Caco-2 (cell line): ENCODE measurements at regions not wholly inside any gene's neighbourhood (a gene's known extent, or its start where the extent isn't known, plus 50 kb on each side); places are given as distances from the start of the nearest gene placed in this dataset.
"Not testable (repeated sequence)": the region's sequence is repeated elsewhere in the genome, so short reads cannot be mapped to it uniquely, and the experiment has no call there.

Source experiments
- BruUV-seq: library from RNA; stranded (reverse); fragments of 400-500 nt; replicated peaks from 2 replicates; lab custom pipeline; 2021; lab: Mats Ljungman, UMichigan
- CTCF ChIA-PET: fragments of 300-600 bp; sonication (Branson Sonifier 250); formaldehyde crosslinking; loops from one replicate; lab custom pipeline; 2022; ENCODE audit warnings: antibody characterized with exemption; lab: Charles Lee
- POLR2A ChIA-PET: fragments of 300-600 bp; sonication (Branson Sonifier 250); formaldehyde crosslinking; loops from one replicate; lab custom pipeline; 2022; ENCODE audit warnings: antibody characterized with exemption; lab: Charles Lee
- DNase-seq, 2 experiments: peaks; one replicate each; pipeline versions ENCODE4 v3.0.0 to v3.0.0-alpha.2; 2020 to 2022
- H3K27me3 ChIP-seq: replicated peaks from 2 replicates; pipeline ENCODE4 v1.6.0; 2011; ENCODE audit warnings: low read length; ENCODE audit not compliant: control insufficient read depth, insufficient read depth
- H3K36me3 ChIP-seq: 2 replicates; pipeline ENCODE4 v1.5.1; 2011; ENCODE audit warnings: low read length; ENCODE audit not compliant: control insufficient read depth, insufficient read depth
- H3K4me1 ChIP-seq: fragments of 250-450 bp; sonication (Bioruptor Pico); 2 replicates; pipeline ENCODE4 v1.5.1; 2020; ENCODE audit warnings: mild to moderate bottlenecking
- H3K4me3 ChIP-seq: 2 replicates; pipeline ENCODE4 v1.5.1; 2011; ENCODE audit warnings: low read depth, mild to moderate bottlenecking, control low read depth, low read length
- H3K9me3 ChIP-seq: fragments of 250-450 bp; sonication (Bioruptor Pico); 2 replicates; pipeline ENCODE4 v1.5.1; 2020; ENCODE audit warnings: mild to moderate bottlenecking, moderate library complexity
- H3K27ac Mint-ChIP-seq: one replicate; pipeline ENCODE4 v1.8.0; 2022; ENCODE audit warnings: mixed read lengths; ENCODE audit not compliant: unreplicated experiment
- H3K27me3 Mint-ChIP-seq: one replicate; pipeline ENCODE4 v1.8.0; 2022; ENCODE audit warnings: mixed read lengths; ENCODE audit not compliant: insufficient read depth, unreplicated experiment
- H3K36me3 Mint-ChIP-seq: one replicate; pipeline ENCODE4 v1.8.0; 2022; ENCODE audit warnings: mild to moderate bottlenecking, mixed read lengths; ENCODE audit not compliant: insufficient read depth, unreplicated experiment
- H3K4me1 Mint-ChIP-seq: one replicate; pipeline ENCODE4 v1.8.0; 2022; ENCODE audit warnings: low read depth, mixed read lengths; ENCODE audit not compliant: unreplicated experiment
- H3K4me3 Mint-ChIP-seq: one replicate; pipeline ENCODE4 v1.8.0; 2022; ENCODE audit warnings: mild to moderate bottlenecking, moderate library complexity, mixed read lengths; ENCODE audit not compliant: unreplicated experiment
- H3K9me3 Mint-ChIP-seq: one replicate; pipeline ENCODE4 v1.8.0; 2022; ENCODE audit warnings: mixed read lengths; ENCODE audit not compliant: unreplicated experiment
- intact Hi-C: fragments of 100-400 bp; cut with micrococcal nuclease; formaldehyde crosslinking; loops from one replicate; pipeline ENCODE4 v1.10.0; 2022; ENCODE audit not compliant: unreplicated experiment
- TF ChIP-seq, protein P1 (sequence below), 2 experiments: fragments of 200-600 bp in 1 of 2; IDR thresholded peaks; 1 replicate in 1 of 2; 2 replicates in 1 of 2; pipeline versions ENCODE4 v1.5.1 to v1.8.0; 2011 to 2022; ENCODE audit warnings: antibody characterized with exemption in 1 of 2, control low read depth in 1 of 2, inconsistent platforms in 1 of 2, low read depth in 1 of 2, low read length in 1 of 2, mild to moderate bottlenecking in 1 of 2, moderate library complexity in 1 of 2; ENCODE audit not compliant: insufficient read depth in 1 of 2, severe bottlenecking in 1 of 2, unreplicated experiment in 1 of 2

GRCh38 chr15:24269166-24269571 lies 406.4 kb upstream of the NPAP1 start:
- H3K9me3 ChIP-seq, result no peaks in the 10 kb centered on the region
- H3K36me3 Mint-ChIP-seq, result no peaks in the 10 kb centered on the region
- no TSS peak for BruUV-seq
- no peaks in the 10 kb centered on the region for H3K27me3 Mint-ChIP-seq
- intact Hi-C loops, result no loop called here
- CTCF ChIA-PET, result no interaction called here
- H3K4me1 Mint-ChIP-seq, result no peaks in the 10 kb centered on the region
- H3K27me3 ChIP-seq, result no peaks in the 10 kb centered on the region
- H3K9me3 Mint-ChIP-seq, result no peaks in the 10 kb centered on the region
- no peaks in the 10 kb centered on the region for H3K36me3 ChIP-seq
- POLR2A ChIA-PET, result no interaction called here
- no peak for DNase-seq
- H3K4me1 ChIP-seq, result no peaks in the 10 kb centered on the region
- no peak overlapping the region for H3K4me3 ChIP-seq
- H3K4me3 Mint-ChIP-seq, result no peak overlapping the region
- H3K27ac Mint-ChIP-seq, result no peak overlapping the region
- TF ChIP-seq, protein P1, sequence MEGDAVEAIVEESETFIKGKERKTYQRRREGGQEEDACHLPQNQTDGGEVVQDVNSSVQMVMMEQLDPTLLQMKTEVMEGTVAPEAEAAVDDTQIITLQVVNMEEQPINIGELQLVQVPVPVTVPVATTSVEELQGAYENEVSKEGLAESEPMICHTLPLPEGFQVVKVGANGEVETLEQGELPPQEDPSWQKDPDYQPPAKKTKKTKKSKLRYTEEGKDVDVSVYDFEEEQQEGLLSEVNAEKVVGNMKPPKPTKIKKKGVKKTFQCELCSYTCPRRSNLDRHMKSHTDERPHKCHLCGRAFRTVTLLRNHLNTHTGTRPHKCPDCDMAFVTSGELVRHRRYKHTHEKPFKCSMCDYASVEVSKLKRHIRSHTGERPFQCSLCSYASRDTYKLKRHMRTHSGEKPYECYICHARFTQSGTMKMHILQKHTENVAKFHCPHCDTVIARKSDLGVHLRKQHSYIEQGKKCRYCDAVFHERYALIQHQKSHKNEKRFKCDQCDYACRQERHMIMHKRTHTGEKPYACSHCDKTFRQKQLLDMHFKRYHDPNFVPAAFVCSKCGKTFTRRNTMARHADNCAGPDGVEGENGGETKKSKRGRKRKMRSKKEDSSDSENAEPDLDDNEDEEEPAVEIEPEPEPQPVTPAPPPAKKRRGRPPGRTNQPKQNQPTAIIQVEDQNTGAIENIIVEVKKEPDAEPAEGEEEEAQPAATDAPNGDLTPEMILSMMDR (IDR thresholded peaks at IDR 0.05; ENCODE audit: insufficient read depth in 1 of 2, low read depth in 1 of 2, low read length in 1 of 2, severe bottlenecking in 1 of 2, unreplicated experiment in 1 of 2), result no peak

- H3K27ac Mint-ChIP-seq, result no peak overlapping the region
- POLR2A ChIA-PET, result no interaction called here
- Histone ChIP-seq H3K9me3 (no peaks in the 10 kb centered on the region), H3K4me1 (no peaks in the 10 kb centered on the region), H3K4me3 (no peak overlapping the region), H3K36me3 (no peaks in the 10 kb centered on the region), H3K27me3 (no peaks in the 10 kb centered on the region)
- TF ChIP-seq, protein P1 (IDR thresholded peaks at IDR 0.05; ENCODE audit: insufficient read depth in 1 of 2, low read depth in 1 of 2, low read length in 1 of 2, severe bottlenecking in 1 of 2, unreplicated experiment in 1 of 2), result no peak
- CTCF ChIA-PET, result no interaction called here
- H3K4me1 Mint-ChIP-seq, result no peaks in the 10 kb centered on the region
- no TSS peak for BruUV-seq
- H3K27me3 Mint-ChIP-seq, result no peaks in the 10 kb centered on the region
- no peaks in the 10 kb centered on the region for H3K9me3 Mint-ChIP-seq
- no peak for DNase-seq
- intact Hi-C loops, result no loop called here
- no peak overlapping the region for H3K4me3 Mint-ChIP-seq
- no peaks in the 10 kb centered on the region for H3K36me3 Mint-ChIP-seq
Measured at GRCh38 chr15:24269923-24270322, 405.7 kb upstream of the NPAP1 start.

GRCh38 chr15:24271496-24272244 lies 403.9 kb upstream of the NPAP1 start:
- intact Hi-C loops, BruUV-seq, H3K27me3 Mint-ChIP-seq, DNase-seq, H3K4me3 Mint-ChIP-seq, H3K4me1 Mint-ChIP-seq, H3K4me1 ChIP-seq, CTCF ChIA-PET, H3K9me3 ChIP-seq, H3K27ac Mint-ChIP-seq, H3K36me3 Mint-ChIP-seq, H3K9me3 Mint-ChIP-seq, H3K27me3 ChIP-seq, POLR2A ChIA-PET, H3K36me3 ChIP-seq, H3K4me3 ChIP-seq: not testable (repeated sequence)
